Testis (tissue), 2 donors: ENCODE measurements at regions not wholly inside any gene's neighbourhood (a gene's known extent, or its start where the extent isn't known, plus 50 kb on each side); places are given as distances from the start of the nearest gene placed in this dataset.

Experiments used
- DNase-seq: peaks from one replicate; pipeline ENCODE4 v3.0.0-alpha.2; 2019
- H3K27ac ChIP-seq, 2 donors: fragments of 200-600 bp; sonication (generic); one replicate each; pipeline ENCODE4 v1.5.1; 2019
- H3K27me3 ChIP-seq: fragments of 200-600 bp; sonication (generic); one replicate; pipeline ENCODE4 v1.5.1; 2019
- H3K36me3 ChIP-seq: fragments of 200-600 bp; sonication (generic); one replicate; pipeline ENCODE4 v1.5.1; 2017; ENCODE audit warnings: low read depth; ENCODE audit errors: missing control alignments
- H3K4me1 ChIP-seq: fragments of 200-600 bp; sonication (generic); one replicate; pipeline ENCODE4 v1.5.1; 2019
- H3K4me3 ChIP-seq, 2 donors: fragments of 200-600 bp; sonication (generic); one replicate each; pipeline ENCODE4 v1.5.1; 2017 to 2019
- H3K9me3 ChIP-seq: fragments of 200-600 bp; sonication (generic); one replicate; pipeline ENCODE4 v1.5.1; 2017
- POLR2A ChIP-seq: fragments of 450-650 bp; IDR thresholded peaks from one replicate; pipeline ENCODE4 v1.6.1; 2017; ENCODE audit warnings: antibody characterized with exemption, mild to moderate bottlenecking, moderate library complexity
- WGBS, 2 donors: methylation state at CpG; one replicate each; pipeline ENCODE4 v1.1.5; 2018; 5-methylcytosine and 5-hydroxymethylcytosine counted together
- intact Hi-C: fragments of 100-400 bp; cut with DNase I; formaldehyde crosslinking; loops from one replicate; pipeline ENCODE4 v1.15.1; 2023; ENCODE audit warnings: low total_unique reads
- TF ChIP-seq, protein P1 (sequence below), 3 experiments: fragments of 450-650 bp in 2 of 3; fragments of 200-600 bp in 1 of 3; sonication (generic) in 1 of 3; IDR thresholded peaks; one replicate each; pipeline ENCODE4 v1.5.1; 2016 to 2019; ENCODE audit warnings: antibody characterized with exemption in 3 of 3, mild to moderate bottlenecking in 2 of 3, moderate library complexity in 1 of 3

DNA sequence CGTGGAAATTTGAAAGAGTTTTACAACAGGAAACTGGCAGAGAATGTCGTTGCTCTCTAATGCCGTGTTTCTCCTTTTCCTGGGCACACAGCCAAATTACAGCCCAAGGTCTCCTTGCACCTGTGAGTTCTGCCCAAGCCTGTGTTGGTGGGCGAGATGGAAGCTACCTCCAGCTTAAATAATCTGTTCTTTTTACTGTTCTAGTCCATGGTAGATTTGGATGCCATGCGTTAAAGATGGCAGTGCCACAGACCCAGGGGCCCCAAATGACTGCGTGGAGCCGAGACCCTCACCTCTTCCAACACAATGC lies 92.6 kb upstream of the IRX4 start:
- no peak for TF ChIP-seq POLR2A
- TF ChIP-seq, protein P1, sequence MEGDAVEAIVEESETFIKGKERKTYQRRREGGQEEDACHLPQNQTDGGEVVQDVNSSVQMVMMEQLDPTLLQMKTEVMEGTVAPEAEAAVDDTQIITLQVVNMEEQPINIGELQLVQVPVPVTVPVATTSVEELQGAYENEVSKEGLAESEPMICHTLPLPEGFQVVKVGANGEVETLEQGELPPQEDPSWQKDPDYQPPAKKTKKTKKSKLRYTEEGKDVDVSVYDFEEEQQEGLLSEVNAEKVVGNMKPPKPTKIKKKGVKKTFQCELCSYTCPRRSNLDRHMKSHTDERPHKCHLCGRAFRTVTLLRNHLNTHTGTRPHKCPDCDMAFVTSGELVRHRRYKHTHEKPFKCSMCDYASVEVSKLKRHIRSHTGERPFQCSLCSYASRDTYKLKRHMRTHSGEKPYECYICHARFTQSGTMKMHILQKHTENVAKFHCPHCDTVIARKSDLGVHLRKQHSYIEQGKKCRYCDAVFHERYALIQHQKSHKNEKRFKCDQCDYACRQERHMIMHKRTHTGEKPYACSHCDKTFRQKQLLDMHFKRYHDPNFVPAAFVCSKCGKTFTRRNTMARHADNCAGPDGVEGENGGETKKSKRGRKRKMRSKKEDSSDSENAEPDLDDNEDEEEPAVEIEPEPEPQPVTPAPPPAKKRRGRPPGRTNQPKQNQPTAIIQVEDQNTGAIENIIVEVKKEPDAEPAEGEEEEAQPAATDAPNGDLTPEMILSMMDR (IDR thresholded peaks at IDR 0.05): no peak
- Histone ChIP-seq H3K36me3 (no peaks in the 10 kb centered on the region), H3K27me3 (no peaks in the 10 kb centered on the region), H3K4me3 (no peak overlapping the region), H3K27ac (no peak overlapping the region), H3K4me1 (no peaks in the 10 kb centered on the region), H3K9me3 (no peaks in the 10 kb centered on the region)
- DNase-seq: no peak
- intact Hi-C loops: no loop called here
- WGBS, 2 donors: 60 to 61% methylated on average over 7 of the region's 7 CpGs

DNA sequence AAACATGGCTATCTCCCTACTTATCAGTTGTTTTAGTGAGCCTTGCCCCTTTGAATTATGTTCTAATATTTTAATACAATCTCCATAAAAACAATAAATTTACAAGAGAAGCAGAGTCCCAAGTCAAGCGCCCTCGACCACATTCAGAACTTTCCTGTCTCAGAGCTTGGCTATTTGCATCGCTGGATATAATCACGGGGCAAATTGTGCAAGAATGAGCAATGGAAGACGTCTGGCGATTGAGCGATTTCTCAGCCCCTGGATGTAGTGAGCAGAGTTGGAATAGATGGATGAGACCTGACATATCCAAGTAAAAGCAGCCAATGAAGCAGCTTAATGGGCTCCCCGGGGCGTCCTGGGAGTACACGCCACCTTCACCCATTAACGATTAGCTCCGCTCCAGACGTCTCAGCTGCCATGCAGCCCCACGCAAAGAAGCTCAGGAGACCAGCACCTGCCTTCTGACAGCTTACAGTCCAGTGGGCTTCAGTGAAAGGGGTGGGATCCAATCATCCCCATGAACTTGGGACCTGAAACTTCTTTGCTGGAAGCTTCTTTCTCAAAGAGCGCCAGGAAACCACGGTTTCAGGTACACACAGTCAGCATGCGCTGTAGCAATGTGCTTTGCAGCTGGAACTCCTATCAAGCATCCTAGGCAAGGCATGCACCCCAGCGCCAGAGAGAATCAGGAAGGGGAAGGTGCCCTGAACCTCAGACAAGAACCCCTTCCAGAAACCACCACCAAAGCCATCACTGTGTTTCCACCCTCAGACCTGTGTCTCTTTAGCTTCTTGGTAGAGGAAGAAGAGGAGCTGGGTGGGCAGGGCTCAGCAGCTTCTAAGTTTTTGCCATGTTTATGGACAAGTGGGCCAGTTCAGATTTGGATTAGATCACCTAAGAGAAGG lies 92.0 kb upstream of the IRX4 start:
- Histone ChIP-seq H3K27ac (no peak overlapping the region), H3K27me3 (no peaks in the 10 kb centered on the region), H3K9me3 (no peaks in the 10 kb centered on the region), H3K4me1 (no peaks in the 10 kb centered on the region), H3K4me3 (no peak overlapping the region), H3K36me3 (no peaks in the 10 kb centered on the region)
- WGBS, 2 donors: 75 to 80% methylated on average over 18 of the region's 18 CpGs
- DNase-seq: no peak
- intact Hi-C loops: no loop called here
- TF ChIP-seq POLR2A: no peak
- TF ChIP-seq, protein P1 (IDR thresholded peaks at IDR 0.05): no peak

DNA sequence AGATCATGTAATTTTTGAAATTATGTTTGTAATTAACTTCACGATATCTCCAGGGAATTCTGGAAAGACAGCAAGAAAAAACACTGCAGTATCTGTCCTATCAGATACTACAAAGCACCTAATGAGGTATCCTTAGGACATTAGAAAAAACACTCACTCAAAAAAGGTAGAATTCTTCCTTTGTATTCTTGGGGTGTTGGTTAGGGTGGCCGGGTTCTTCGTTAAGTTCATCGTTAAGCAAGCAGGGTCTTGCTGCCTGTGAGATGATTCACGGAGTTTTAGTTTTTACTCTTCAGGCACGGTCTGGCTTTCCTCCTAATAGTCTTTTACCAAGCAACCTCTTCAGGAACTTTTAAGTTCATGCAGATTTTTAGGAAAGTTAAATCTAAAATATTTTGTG lies 91.4 kb upstream of the IRX4 start:
- TF ChIP-seq, protein P1 (IDR thresholded peaks at IDR 0.05): no peak
- TF ChIP-seq POLR2A: no peak
- DNase-seq: no peak
- WGBS, 2 donors: 44 to 55% methylated on average over 6 of the region's 6 CpGs
- H3K27me3 ChIP-seq: no peaks in the 10 kb centered on the region
- H3K9me3 ChIP-seq: no peaks in the 10 kb centered on the region
- no peak overlapping the region for H3K4me3 ChIP-seq
- no peak overlapping the region for H3K27ac ChIP-seq
- no peaks in the 10 kb centered on the region for H3K4me1 ChIP-seq
- H3K36me3 ChIP-seq: no peaks in the 10 kb centered on the region
- intact Hi-C loops: no loop called here

DNA sequence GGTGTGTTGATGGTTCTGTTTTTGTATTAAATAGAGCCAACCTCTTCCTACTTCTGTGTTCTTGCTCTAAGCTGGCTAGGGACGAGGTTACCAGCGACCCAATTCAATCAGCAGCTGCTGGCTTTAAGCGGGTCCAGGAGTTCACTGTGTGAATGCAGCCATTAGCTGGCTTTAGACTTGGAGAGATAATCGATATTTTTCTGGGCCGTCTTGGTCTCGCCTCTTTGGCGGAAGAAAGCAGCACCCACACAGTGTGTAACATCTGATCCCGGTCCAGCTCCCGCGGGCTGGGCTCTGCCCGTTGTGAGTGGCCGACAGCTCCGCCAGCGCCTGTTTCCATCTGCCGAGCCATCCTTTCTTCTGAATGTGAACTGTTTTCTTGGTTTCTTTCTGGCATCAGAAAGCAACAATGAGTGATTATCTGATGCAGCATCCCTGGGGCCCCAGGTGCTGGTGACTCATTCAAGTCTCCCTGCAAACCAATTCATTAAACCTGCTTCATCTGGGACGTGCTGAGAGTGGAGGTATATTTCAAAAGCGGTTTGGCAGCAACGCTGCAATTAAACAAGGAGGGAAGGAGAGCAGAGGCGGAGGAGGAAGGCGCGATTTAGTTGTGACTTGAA lies 90.8 kb upstream of the IRX4 start:
- Histone ChIP-seq H3K27me3 (no peaks in the 10 kb centered on the region), H3K27ac (no peak overlapping the region), H3K4me3 (no peak overlapping the region), H3K36me3 (no peaks in the 10 kb centered on the region), H3K4me1 (no peaks in the 10 kb centered on the region), H3K9me3 (no peaks in the 10 kb centered on the region)
- WGBS, 2 donors: 62 to 63% methylated on average over 21 of the region's 21 CpGs
- TF ChIP-seq POLR2A: no peak
- TF ChIP-seq, protein P1 (IDR thresholded peaks at IDR 0.05): no peak
- no peak for DNase-seq
- intact Hi-C loops: no loop called here
